DND-41 (cell line): ENCODE measurements at regions not wholly inside any gene's neighbourhood (a gene's known extent, or its start where the extent isn't known, plus 50 kb on each side); places are given as distances from the start of the nearest gene placed in this dataset.

Experiments used
- ATAC-seq: fragments of 200-7000 bp; cut with Tn5 transposase; 3 replicates; pipeline ENCODE4 v1.9.1; 2021; ENCODE audit warnings: low read depth; ENCODE audit not compliant: insufficient read depth
- DNase-seq: peaks from one replicate; pipeline ENCODE4 v3.0.0-alpha.2; 2020
- H2AFZ ChIP-seq: 2 replicates; pipeline ENCODE4 v1.6.0; 2012; ENCODE audit warnings: low read depth, low read length
- H3K27ac ChIP-seq: 2 replicates; pipeline ENCODE4 v1.5.1; 2012; ENCODE audit warnings: low read length, inconsistent platforms
- H3K27me3 ChIP-seq: fragments of 200-600 bp; sonication (generic); 2 replicates; pipeline ENCODE4 v1.6.0; 2012; ENCODE audit warnings: low read length, mild to moderate bottlenecking, inconsistent platforms; ENCODE audit not compliant: insufficient read depth, poor library complexity
- H3K36me3 ChIP-seq: 2 replicates; pipeline ENCODE4 v1.5.1; 2012; ENCODE audit warnings: low read length, inconsistent platforms; ENCODE audit not compliant: insufficient read depth
- H3K4me1 ChIP-seq: 2 replicates; pipeline ENCODE4 v1.5.1; 2012; ENCODE audit warnings: mild to moderate bottlenecking, low read length; ENCODE audit not compliant: insufficient read depth
- H3K4me2 ChIP-seq: 2 replicates; pipeline ENCODE4 v1.6.0; 2012; ENCODE audit warnings: mild to moderate bottlenecking, moderate library complexity, low read length, inconsistent platforms; ENCODE audit not compliant: insufficient read depth
- H3K4me3 ChIP-seq, 2 experiments: fragments of 200-600 bp in 1 of 2; shearing (Covaris generic) in 1 of 2; 2 replicates each; pipeline ENCODE4 v1.5.1; 2012 to 2016; ENCODE audit warnings: inconsistent platforms in 2 of 2, low read length in 2 of 2, mild to moderate bottlenecking in 2 of 2, low read depth in 1 of 2, moderate library complexity in 1 of 2
- H3K79me2 ChIP-seq: 2 replicates; pipeline ENCODE4 v1.6.0; 2012; ENCODE audit warnings: low read length, inconsistent platforms; ENCODE audit not compliant: insufficient read depth
- H3K9ac ChIP-seq: 2 replicates; pipeline ENCODE4 v1.6.0; 2012; ENCODE audit warnings: low read depth, mild to moderate bottlenecking, inconsistent platforms, low read length, moderate library complexity
- H3K9me3 ChIP-seq: 2 replicates; pipeline ENCODE4 v1.5.1; 2012; ENCODE audit warnings: low read length, moderate library complexity, mild to moderate bottlenecking, inconsistent platforms; ENCODE audit not compliant: insufficient read depth, severe bottlenecking
- H4K20me1 ChIP-seq: 2 replicates; pipeline ENCODE4 v1.6.0; 2012; ENCODE audit warnings: low read length; ENCODE audit not compliant: insufficient read depth
- EZH2 ChIP-seq: IDR thresholded peaks from 3 replicates; pipeline ENCODE4 v1.6.1; 2012; ENCODE audit warnings: borderline replicate concordance, low read depth, mild to moderate bottlenecking, moderate library complexity, low read length, inconsistent platforms; ENCODE audit not compliant: severe bottlenecking
- TF ChIP-seq, protein P1 (sequence below): IDR thresholded peaks from 2 replicates; pipeline ENCODE4 v1.5.1; 2012; ENCODE audit warnings: borderline replicate concordance, low read length, moderate library complexity, mild to moderate bottlenecking; ENCODE audit not compliant: poor library complexity, severe bottlenecking; ENCODE audit errors: extremely low read depth

DNA sequence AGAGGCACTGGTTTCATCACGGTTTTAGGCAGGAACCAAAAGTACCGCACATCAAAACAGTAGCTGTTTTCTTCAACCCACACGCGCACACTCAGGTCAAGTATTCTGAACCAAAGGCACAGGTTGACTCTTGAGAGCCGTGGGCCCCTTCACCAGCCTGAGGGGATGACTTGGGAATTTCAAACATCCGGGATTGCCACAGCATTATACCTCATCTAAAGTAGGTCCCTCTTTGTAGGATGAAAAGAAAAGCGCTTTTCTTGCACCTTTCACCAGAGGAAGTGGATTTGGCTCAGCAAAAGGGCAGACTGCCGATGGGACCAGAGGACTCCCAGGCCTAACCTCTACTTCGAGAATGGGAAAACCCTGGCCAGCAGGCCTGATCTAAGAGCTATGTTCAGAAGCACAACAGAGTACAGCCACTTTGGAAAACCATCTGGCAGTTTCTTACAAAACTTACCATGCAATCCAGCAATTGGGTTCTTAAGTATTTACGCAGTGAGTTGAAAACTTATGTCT lies 88.2 kb upstream of the PROK2 start:
- no peak overlapping the region for H2AFZ ChIP-seq
- no peaks in the 10 kb centered on the region for H3K79me2 ChIP-seq
- no peaks in the 10 kb centered on the region for H3K9me3 ChIP-seq
- H3K27me3 ChIP-seq = peaks cover 3% of the 10 kb centered on the region
- TF ChIP-seq EZH2 = no peak
- TF ChIP-seq, protein P1, sequence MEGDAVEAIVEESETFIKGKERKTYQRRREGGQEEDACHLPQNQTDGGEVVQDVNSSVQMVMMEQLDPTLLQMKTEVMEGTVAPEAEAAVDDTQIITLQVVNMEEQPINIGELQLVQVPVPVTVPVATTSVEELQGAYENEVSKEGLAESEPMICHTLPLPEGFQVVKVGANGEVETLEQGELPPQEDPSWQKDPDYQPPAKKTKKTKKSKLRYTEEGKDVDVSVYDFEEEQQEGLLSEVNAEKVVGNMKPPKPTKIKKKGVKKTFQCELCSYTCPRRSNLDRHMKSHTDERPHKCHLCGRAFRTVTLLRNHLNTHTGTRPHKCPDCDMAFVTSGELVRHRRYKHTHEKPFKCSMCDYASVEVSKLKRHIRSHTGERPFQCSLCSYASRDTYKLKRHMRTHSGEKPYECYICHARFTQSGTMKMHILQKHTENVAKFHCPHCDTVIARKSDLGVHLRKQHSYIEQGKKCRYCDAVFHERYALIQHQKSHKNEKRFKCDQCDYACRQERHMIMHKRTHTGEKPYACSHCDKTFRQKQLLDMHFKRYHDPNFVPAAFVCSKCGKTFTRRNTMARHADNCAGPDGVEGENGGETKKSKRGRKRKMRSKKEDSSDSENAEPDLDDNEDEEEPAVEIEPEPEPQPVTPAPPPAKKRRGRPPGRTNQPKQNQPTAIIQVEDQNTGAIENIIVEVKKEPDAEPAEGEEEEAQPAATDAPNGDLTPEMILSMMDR = no peak
- H3K4me2 ChIP-seq = no peak overlapping the region
- H3K27ac ChIP-seq = no peak overlapping the region
- H3K36me3 ChIP-seq = no peaks in the 10 kb centered on the region
- no peak overlapping the region for H3K4me3 ChIP-seq
- ATAC-seq (no peak), DNase-seq (no peak)
- no peak overlapping the region for H3K9ac ChIP-seq
- no peaks in the 10 kb centered on the region for H4K20me1 ChIP-seq
- H3K4me1 ChIP-seq = peaks cover 10% of the 10 kb centered on the region

DNA sequence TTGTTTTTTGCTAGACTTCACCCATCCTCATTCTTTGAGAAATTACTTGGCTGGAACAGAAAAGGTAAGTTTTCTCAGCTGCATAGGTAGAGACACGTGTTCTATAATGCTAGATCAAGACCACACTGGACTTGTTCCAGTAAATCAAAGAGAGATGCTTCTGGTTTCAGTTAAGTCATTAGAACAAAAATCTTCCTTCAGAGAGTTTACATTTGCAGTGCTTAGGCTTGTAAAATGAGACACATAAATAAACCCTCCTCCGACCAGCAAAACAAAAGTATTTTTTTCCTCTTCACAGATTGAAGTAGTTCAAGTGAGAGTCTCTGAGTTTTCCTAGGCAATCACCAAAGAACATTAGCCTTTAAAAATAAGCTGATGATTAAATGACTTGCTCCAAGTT lies 87.3 kb upstream of the PROK2 start:
- Histone ChIP-seq H3K4me2 (no peak overlapping the region), H3K4me3 (no peak overlapping the region)
- TF ChIP-seq, protein P1 = no peak
- no peak for TF ChIP-seq EZH2

GRCh38 chr3:71870966-71871512 lies 86.1 kb upstream of the PROK2 start:
- H3K4me1 ChIP-seq = peaks cover 10% of the 10 kb centered on the region
- H3K79me2 ChIP-seq = no peaks in the 10 kb centered on the region
- H3K27me3 ChIP-seq = peaks cover 3% of the 10 kb centered on the region
- no peaks in the 10 kb centered on the region for H3K36me3 ChIP-seq
- H3K9me3 ChIP-seq = no peaks in the 10 kb centered on the region
- ATAC-seq (no peak), DNase-seq (no peak)
- H3K4me2 ChIP-seq = no peak overlapping the region
- H2AFZ ChIP-seq = no peak overlapping the region
- H3K9ac ChIP-seq = no peak overlapping the region
- TF ChIP-seq EZH2 = no peak
- TF ChIP-seq, protein P1 = no peak
- H3K27ac ChIP-seq = no peak overlapping the region
- no peak overlapping the region for H3K4me3 ChIP-seq
- no peaks in the 10 kb centered on the region for H4K20me1 ChIP-seq

More for the DNA sequence above, 87.3 kb upstream of the PROK2 start:
- H3K79me2 ChIP-seq = no peaks in the 10 kb centered on the region
- ATAC-seq = no peak
- H4K20me1 ChIP-seq = no peaks in the 10 kb centered on the region
- no peak overlapping the region for H3K9ac ChIP-seq
- no peaks in the 10 kb centered on the region for H3K36me3 ChIP-seq
- peaks cover 10% of the 10 kb centered on the region for H3K4me1 ChIP-seq
- H2AFZ ChIP-seq = no peak overlapping the region
- H3K27me3 ChIP-seq = peaks cover 3% of the 10 kb centered on the region
- no peak for DNase-seq
- no peaks in the 10 kb centered on the region for H3K9me3 ChIP-seq
- H3K27ac ChIP-seq = no peak overlapping the region
